HEK293 (cell line): ENCODE measurements at regions not wholly inside any gene's neighbourhood (a gene's known extent, or its start where the extent isn't known, plus 50 kb on each side); places are given as distances from the start of the nearest gene placed in this dataset.

Source experiments
- CTCF ChIA-PET: fragments of 350-600 bp; formaldehyde crosslinking; extraction: SDS; loops from one replicate; lab custom pipeline; 2021; ENCODE audit warnings: antibody characterized with exemption; lab: Yijun Ruan, JAX
- POLR2A ChIA-PET: fragments of 300-600 bp; formaldehyde crosslinking; extraction: SDS; loops from one replicate; lab custom pipeline; 2020; ENCODE audit warnings: antibody characterized with exemption, inconsistent platforms; lab: Yijun Ruan, JAX
- H3K27ac ChIP-seq: fragments of 200-500 bp; sonication (Bioruptor generic); 2 replicates; pipeline ENCODE4 v1.5.1; 2014; ENCODE audit warnings: low read depth, low read length, control low read depth, inconsistent platforms; ENCODE audit errors: extremely low read depth
- H3K36me3 ChIP-seq, 2 experiments: fragments of 200-500 bp in 1 of 2; sonication (Bioruptor generic) in 1 of 2; 1 replicate in 1 of 2; 2 replicates in 1 of 2; pipeline ENCODE4 v1.5.1; 2014 to 2017; ENCODE audit warnings: inconsistent platforms in 2 of 2, low read length in 2 of 2; ENCODE audit not compliant: control insufficient read depth in 2 of 2, insufficient read depth in 1 of 2
- H3K4me1 ChIP-seq: fragments of 200-500 bp; sonication (Bioruptor generic); 2 replicates; pipeline ENCODE4 v1.5.1; 2014; ENCODE audit warnings: mild to moderate bottlenecking, low read length, inconsistent platforms; ENCODE audit not compliant: control insufficient read depth, insufficient read depth
- H3K4me3 ChIP-seq: 2 replicates; pipeline ENCODE4 v1.5.1; 2011; ENCODE audit warnings: low read depth, mild to moderate bottlenecking, control low read depth, low read length, moderate library complexity
- H3K9me3 ChIP-seq: fragments of 200-500 bp; sonication (Bioruptor generic); 2 replicates; pipeline ENCODE4 v1.5.1; 2014; ENCODE audit warnings: low read depth, low read length, inconsistent platforms; ENCODE audit not compliant: control insufficient read depth, insufficient read depth
- ATF2 ChIP-seq: fragments of 450-650 bp; formaldehyde crosslinking; IDR thresholded peaks from 2 replicates; pipeline ENCODE4 v1.5.1; 2016; ENCODE audit warnings: missing biosample characterization, missing genetic modification characterization, low read depth
- EGR2 ChIP-seq: fragments of 450-650 bp; formaldehyde crosslinking; IDR thresholded peaks from 2 replicates; pipeline ENCODE4 v1.5.1; 2016; ENCODE audit warnings: low read depth, missing biosample characterization, missing genetic modification characterization
- IKZF3 ChIP-seq: fragments of 450-650 bp; IDR thresholded peaks from 2 replicates; pipeline ENCODE4 v1.5.0; 2018; ENCODE audit warnings: missing biosample characterization, mild to moderate bottlenecking, missing genetic modification characterization, moderate library complexity
- PRDM1 ChIP-seq: fragments of 450-650 bp; formaldehyde crosslinking; IDR thresholded peaks from 2 replicates; pipeline ENCODE4; 2016; ENCODE audit warnings: missing biosample characterization, missing genetic modification characterization
- ZBTB48 ChIP-seq: fragments of 450-650 bp; formaldehyde crosslinking; IDR thresholded peaks from 2 replicates; pipeline ENCODE4 v1.5.1; 2016; ENCODE audit warnings: missing biosample characterization, missing genetic modification characterization
- ZNF214 ChIP-seq: fragments of 450-650 bp; formaldehyde crosslinking; IDR thresholded peaks from 2 replicates; pipeline ENCODE4 v1.5.1; 2017; ENCODE audit warnings: missing biosample characterization, mild to moderate bottlenecking, missing genetic modification characterization, borderline replicate concordance
- ZNF280C ChIP-seq: fragments of 450-650 bp; formaldehyde crosslinking; IDR thresholded peaks from 2 replicates; pipeline ENCODE4 v1.5.1; 2016; ENCODE audit warnings: missing biosample characterization, missing genetic modification characterization
- ZNF341 ChIP-seq: fragments of 450-650 bp; formaldehyde crosslinking; IDR thresholded peaks from 2 replicates; pipeline ENCODE4; 2016; ENCODE audit warnings: low read depth, missing biosample characterization, missing genetic modification characterization
- ZNF394 ChIP-seq: fragments of 450-650 bp; formaldehyde crosslinking; IDR thresholded peaks from 2 replicates; pipeline ENCODE4 v1.5.1; 2016; ENCODE audit warnings: missing biosample characterization, missing genetic modification characterization, mild to moderate bottlenecking, moderate library complexity, borderline replicate concordance
- ZNF398 ChIP-seq: fragments of 450-650 bp; formaldehyde crosslinking; IDR thresholded peaks from 2 replicates; pipeline ENCODE4 v1.5.1; 2017; ENCODE audit warnings: missing biosample characterization, missing genetic modification characterization
- ZNF488 ChIP-seq: fragments of 450-650 bp; formaldehyde crosslinking; IDR thresholded peaks from 2 replicates; pipeline ENCODE4 v1.5.1; 2016; ENCODE audit warnings: missing biosample characterization, missing genetic modification characterization
- ZNF610 ChIP-seq: fragments of 450-650 bp; formaldehyde crosslinking; IDR thresholded peaks from 2 replicates; pipeline ENCODE4 v1.5.1; 2016; ENCODE audit warnings: missing biosample characterization, missing genetic modification characterization, borderline replicate concordance
- ZNF621 ChIP-seq: fragments of 450-650 bp; formaldehyde crosslinking; IDR thresholded peaks from 2 replicates; pipeline ENCODE4 v1.5.1; 2017; ENCODE audit warnings: missing biosample characterization, missing genetic modification characterization
- ZNF623 ChIP-seq: fragments of 450-650 bp; formaldehyde crosslinking; IDR thresholded peaks from 2 replicates; pipeline ENCODE4 v1.5.1; 2016; ENCODE audit warnings: missing biosample characterization, missing genetic modification characterization
- ZNF777 ChIP-seq: fragments of 450-650 bp; formaldehyde crosslinking; IDR thresholded peaks from 2 replicates; pipeline ENCODE4 v1.5.1; 2017; ENCODE audit warnings: missing biosample characterization, missing genetic modification characterization, borderline replicate concordance
- ZNF792 ChIP-seq: fragments of 450-650 bp; formaldehyde crosslinking; IDR thresholded peaks from 2 replicates; pipeline ENCODE4 v1.5.1; 2016; ENCODE audit warnings: missing biosample characterization, missing genetic modification characterization
- ZSCAN16 ChIP-seq: fragments of 450-650 bp; formaldehyde crosslinking; IDR thresholded peaks from 2 replicates; pipeline ENCODE4 v1.5.1; 2016; ENCODE audit warnings: missing biosample characterization, missing genetic modification characterization
- TF ChIP-seq, protein P1 (sequence below): fragments of 450-650 bp; IDR thresholded peaks from 2 replicates; pipeline ENCODE4 v1.5.1; 2018; ENCODE audit warnings: missing biosample characterization, missing genetic modification characterization

DNA sequence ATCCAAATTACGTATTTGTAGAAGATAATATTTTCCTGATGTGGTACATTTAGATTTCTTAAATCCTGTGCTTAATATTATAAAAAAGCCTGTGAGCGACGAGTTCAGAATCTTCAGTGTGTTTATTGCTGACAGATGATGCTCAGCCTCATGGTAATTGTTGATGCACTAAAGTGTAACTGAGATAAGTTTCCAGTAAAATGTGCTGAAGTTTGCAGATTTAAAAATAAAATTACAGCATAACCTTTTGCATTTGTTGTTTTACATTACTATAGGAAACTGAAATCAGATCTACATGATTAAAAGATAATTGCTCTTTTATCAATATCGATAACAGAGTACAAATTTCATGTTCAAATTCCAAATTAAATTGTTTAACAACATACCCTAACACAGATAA is 307.6 kb downstream of the FIGN start:
- Histone ChIP-seq H3K36me3 (no peaks in the 10 kb centered on the region), H3K9me3 (no peaks in the 10 kb centered on the region), H3K27ac (no peak overlapping the region), H3K4me1 (no peaks in the 10 kb centered on the region), H3K4me3 (no peak overlapping the region)
- TF ChIP-seq ZNF280C (no peak), IKZF3 (tag by site-specific recombination) (no peak), ZNF623 (no peak), ZNF621 (tag by site-specific recombination) (no peak), ZNF341 (tag by site-specific recombination) (no peak), ZNF398 (tag by site-specific recombination) (no peak)
- CTCF ChIA-PET, result no interaction called here
- POLR2A ChIA-PET, result no interaction called here

DNA sequence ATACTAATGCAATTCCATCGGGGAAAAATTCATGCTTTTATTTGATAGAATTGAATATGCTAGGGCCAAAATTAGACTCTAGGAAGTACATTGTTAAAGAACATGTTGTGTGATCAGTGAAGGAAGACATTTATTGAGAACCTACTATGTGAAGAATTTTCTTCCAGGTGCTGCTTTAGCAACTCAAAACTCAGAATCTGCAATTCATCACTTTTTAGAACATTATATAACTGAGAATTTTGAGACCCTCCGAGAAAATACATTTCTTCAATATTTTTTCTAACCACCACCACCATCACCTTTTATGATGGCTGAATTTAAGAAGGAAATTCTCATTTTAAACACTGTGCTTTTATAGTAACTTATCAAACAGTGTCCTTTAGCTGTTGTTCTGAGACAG is 315.2 kb downstream of the FIGN start:
- ChIA-PET POLR2A (no interaction called here), CTCF (no interaction called here)
- no peaks in the 10 kb centered on the region for H3K4me1 ChIP-seq
- no peak overlapping the region for H3K4me3 ChIP-seq
- TF ChIP-seq ATF2 (tag by site-specific recombination) (no peak), PRDM1 (tag by site-specific recombination) (no peak), EGR2 (tag by site-specific recombination) (no peak), ZNF488 (tag by site-specific recombination) (no peak), ZNF777 (tag by site-specific recombination) (no peak), ZSCAN16 (tag by site-specific recombination) (no peak), ZNF394 (tag by site-specific recombination) (no peak), ZNF792 (tag by site-specific recombination) (no peak), ZNF214 (tag by site-specific recombination) (no peak), ZNF610 (tag by site-specific recombination) (no peak), ZBTB48 (tag by site-specific recombination) (no peak)
- TF ChIP-seq, protein P1, sequence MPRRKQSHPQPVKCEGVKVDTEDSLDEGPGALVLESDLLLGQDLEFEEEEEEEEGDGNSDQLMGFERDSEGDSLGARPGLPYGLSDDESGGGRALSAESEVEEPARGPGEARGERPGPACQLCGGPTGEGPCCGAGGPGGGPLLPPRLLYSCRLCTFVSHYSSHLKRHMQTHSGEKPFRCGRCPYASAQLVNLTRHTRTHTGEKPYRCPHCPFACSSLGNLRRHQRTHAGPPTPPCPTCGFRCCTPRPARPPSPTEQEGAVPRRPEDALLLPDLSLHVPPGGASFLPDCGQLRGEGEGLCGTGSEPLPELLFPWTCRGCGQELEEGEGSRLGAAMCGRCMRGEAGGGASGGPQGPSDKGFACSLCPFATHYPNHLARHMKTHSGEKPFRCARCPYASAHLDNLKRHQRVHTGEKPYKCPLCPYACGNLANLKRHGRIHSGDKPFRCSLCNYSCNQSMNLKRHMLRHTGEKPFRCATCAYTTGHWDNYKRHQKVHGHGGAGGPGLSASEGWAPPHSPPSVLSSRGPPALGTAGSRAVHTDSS (tag by site-specific recombination), result no peak
- no peak overlapping the region for H3K27ac ChIP-seq
- H3K36me3 ChIP-seq, result no peaks in the 10 kb centered on the region
- H3K9me3 ChIP-seq, result no peaks in the 10 kb centered on the region
